ENCODE measurements at regions not wholly inside any gene's neighbourhood (a gene's known extent, or its start where the extent isn't known, plus 50 kb on each side); places are given as distances from the start of the nearest gene placed in this dataset.

- no peak overlapping the region for H3K27ac ChIP-seq
- no peak for TF ChIP-seq CTCF (IDR thresholded peaks at IDR 0.05)
- no peak overlapping the region for H3K4me3 ChIP-seq
- DNase-seq (ENCODE audit: low spot score), result no peak
Observed at GRCh38 chr22:47357086-47357485, 594.6 kb downstream of the TBC1D22A start.

GRCh38 chr22:47356511-47357011, 594.1 kb downstream of the TBC1D22A start:
- no peak for TF ChIP-seq CTCF (IDR thresholded peaks at IDR 0.05)
- Histone ChIP-seq H3K4me3 (no peak overlapping the region), H3K27ac (no peak overlapping the region)
- DNase-seq (ENCODE audit: low spot score), result peak; percentile 50

- DNase-seq (ENCODE audit: low spot score), result no peak
- no peak for TF ChIP-seq CTCF (IDR thresholded peaks at IDR 0.05)
- no peak overlapping the region for H3K27ac ChIP-seq
- H3K4me3 ChIP-seq, result no peak overlapping the region
Observed at GRCh38 chr22:47355776-47356510, 593.5 kb downstream of the TBC1D22A start.

GRCh38 chr22:47355388-47355725, 592.9 kb downstream of the TBC1D22A start:
- TF ChIP-seq CTCF (IDR thresholded peaks at IDR 0.05), result no peak
- no peak for DNase-seq (ENCODE audit: low spot score)

GRCh38 chr22:47354668-47355387, 592.4 kb downstream of the TBC1D22A start:
- H3K4me3 ChIP-seq, result no peak overlapping the region
- TF ChIP-seq CTCF (IDR thresholded peaks at IDR 0.05), result no peak
- no peak overlapping the region for H3K27ac ChIP-seq
- peak; percentile 41 for DNase-seq (ENCODE audit: low spot score)

More at GRCh38 chr22:47355388-47355725, 592.9 kb downstream of the TBC1D22A start:
- Histone ChIP-seq H3K27ac (no peak overlapping the region), H3K4me3 (no peak overlapping the region)

GRCh38 chr22:47352920-47353700, 590.7 kb downstream of the TBC1D22A start:
- no peak overlapping the region for H3K27ac ChIP-seq
- no peak for TF ChIP-seq CTCF (IDR thresholded peaks at IDR 0.05)
- H3K4me3 ChIP-seq, result no peak overlapping the region
- DNase-seq (ENCODE audit: low spot score), result peak; percentile 50
